Prostate gland (tissue), 2 donors: ENCODE measurements at regions not wholly inside any gene's neighbourhood (a gene's known extent, or its start where the extent isn't known, plus 50 kb on each side); places are given as distances from the start of the nearest gene placed in this dataset.

Source experiments
- DNase-seq: peaks from one replicate; pipeline ENCODE4 v3.0.0-alpha.2; 2019; ENCODE audit warnings: low spot score
- H3K27ac ChIP-seq, 2 donors: fragments of 200-600 bp; sonication (generic); 2 replicates each; pipeline ENCODE4 v1.5.1; 2017 to 2019
- H3K27me3 ChIP-seq: fragments of 200-600 bp; sonication (generic); replicated peaks from 2 replicates; pipeline ENCODE4 v1.5.1; 2019; ENCODE audit not compliant: insufficient read depth
- H3K36me3 ChIP-seq, 2 donors: fragments of 200-600 bp; sonication (generic); 1 replicate in 1 of 2; 2 replicates in 1 of 2; pipeline versions ENCODE4 v1.5.1 to v1.8.1; 2017 to 2019
- H3K4me1 ChIP-seq: fragments of 200-600 bp; sonication (generic); replicated peaks from 2 replicates; pipeline ENCODE4 v1.5.1; 2019
- H3K4me3 ChIP-seq, 2 donors: fragments of 200-600 bp; sonication (generic); 2 replicates each; pipeline ENCODE4 v1.5.1; 2017 to 2019
- H3K9me3 ChIP-seq: fragments of 200-600 bp; sonication (generic); 2 replicates; pipeline ENCODE4 v1.5.1; 2017
- POLR2A ChIP-seq: fragments of 450-650 bp; IDR thresholded peaks from one replicate; pipeline ENCODE4 v1.6.1; 2016; ENCODE audit warnings: antibody characterized with exemption, mild to moderate bottlenecking
- POLR2AphosphoS5 ChIP-seq: sonication (generic); formaldehyde crosslinking; IDR thresholded peaks from one replicate; pipeline ENCODE4 v1.6.1; 2017; ENCODE audit warnings: antibody characterized with exemption
- WGBS: methylation state at CpG from one replicate; pipeline ENCODE4 v1.1.5; 2018; 5-methylcytosine and 5-hydroxymethylcytosine counted together
- intact Hi-C: fragments of 100-400 bp; cut with DNase I; formaldehyde crosslinking; loops from one replicate; pipeline ENCODE4 v1.14.2; 2022
- TF ChIP-seq, protein P1 (sequence below), 4 experiments: fragments of 200-600 bp in 2 of 4; fragments of 450-650 bp in 2 of 4; sonication (generic) in 2 of 4; IDR thresholded peaks; 1 replicate in 3 of 4; 2 replicates in 1 of 4; pipeline ENCODE4 v1.5.1; 2016 to 2019; ENCODE audit warnings: antibody characterized with exemption in 4 of 4, mild to moderate bottlenecking in 2 of 4, moderate library complexity in 2 of 4

DNA sequence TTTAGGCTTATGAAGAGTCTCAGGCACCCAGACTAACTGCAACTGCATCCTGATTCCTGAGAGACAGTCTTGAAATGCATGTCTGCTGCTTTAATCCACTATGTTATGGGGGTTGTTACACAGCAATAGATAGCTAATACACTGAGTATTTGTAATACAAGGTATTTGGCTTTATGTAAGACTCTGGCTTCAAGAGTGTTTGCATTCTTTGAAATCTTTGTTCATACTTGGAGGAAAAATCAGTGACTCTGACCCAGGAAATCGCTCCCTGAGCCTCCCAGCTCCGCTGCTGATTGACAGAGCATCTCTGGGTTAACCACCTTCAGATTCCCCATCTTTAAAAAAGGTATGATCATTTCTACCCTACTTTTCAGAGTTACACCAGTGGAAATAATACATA lies 133.9 kb downstream of the MTPAP start:
- no peaks in the 10 kb centered on the region for H3K27me3 ChIP-seq
- no peak for DNase-seq
- intact Hi-C loops, result no loop called here
- H3K4me1 ChIP-seq, result no peaks in the 10 kb centered on the region
- no peak overlapping the region for H3K27ac ChIP-seq
- 73% methylated on average over 2 of the region's 2 CpGs for WGBS
- H3K9me3 ChIP-seq, result no peaks in the 10 kb centered on the region
- H3K4me3 ChIP-seq, result no peak overlapping the region
- no peaks in the 10 kb centered on the region for H3K36me3 ChIP-seq
- TF ChIP-seq POLR2A (no peak), POLR2AphosphoS5 (no peak)
- TF ChIP-seq, protein P1, sequence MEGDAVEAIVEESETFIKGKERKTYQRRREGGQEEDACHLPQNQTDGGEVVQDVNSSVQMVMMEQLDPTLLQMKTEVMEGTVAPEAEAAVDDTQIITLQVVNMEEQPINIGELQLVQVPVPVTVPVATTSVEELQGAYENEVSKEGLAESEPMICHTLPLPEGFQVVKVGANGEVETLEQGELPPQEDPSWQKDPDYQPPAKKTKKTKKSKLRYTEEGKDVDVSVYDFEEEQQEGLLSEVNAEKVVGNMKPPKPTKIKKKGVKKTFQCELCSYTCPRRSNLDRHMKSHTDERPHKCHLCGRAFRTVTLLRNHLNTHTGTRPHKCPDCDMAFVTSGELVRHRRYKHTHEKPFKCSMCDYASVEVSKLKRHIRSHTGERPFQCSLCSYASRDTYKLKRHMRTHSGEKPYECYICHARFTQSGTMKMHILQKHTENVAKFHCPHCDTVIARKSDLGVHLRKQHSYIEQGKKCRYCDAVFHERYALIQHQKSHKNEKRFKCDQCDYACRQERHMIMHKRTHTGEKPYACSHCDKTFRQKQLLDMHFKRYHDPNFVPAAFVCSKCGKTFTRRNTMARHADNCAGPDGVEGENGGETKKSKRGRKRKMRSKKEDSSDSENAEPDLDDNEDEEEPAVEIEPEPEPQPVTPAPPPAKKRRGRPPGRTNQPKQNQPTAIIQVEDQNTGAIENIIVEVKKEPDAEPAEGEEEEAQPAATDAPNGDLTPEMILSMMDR (IDR thresholded peaks at IDR 0.05), result no peak

DNA sequence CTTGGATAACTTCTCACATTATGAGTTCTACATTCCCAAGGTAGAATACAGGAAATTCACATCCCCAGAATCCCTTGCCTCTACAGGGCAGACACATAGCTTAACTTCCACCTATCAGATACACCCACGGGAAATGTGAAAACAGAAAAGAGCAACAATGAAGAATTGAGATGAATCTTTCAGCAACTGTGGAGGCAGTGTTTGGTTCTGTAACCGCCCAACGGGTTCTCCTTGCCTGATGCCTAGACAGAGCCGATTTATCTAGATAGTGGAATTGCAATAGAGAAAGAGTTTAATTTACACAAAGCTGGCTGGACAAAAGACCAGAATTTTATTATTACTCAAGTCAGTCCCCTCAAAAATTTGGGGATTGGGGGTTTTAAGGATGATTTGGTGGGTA lies 138.8 kb downstream of the MTPAP start:
- H3K9me3 ChIP-seq, result no peaks in the 10 kb centered on the region
- TF ChIP-seq, protein P1 (IDR thresholded peaks at IDR 0.05), result no peak
- TF ChIP-seq POLR2AphosphoS5, result no peak
- no peaks in the 10 kb centered on the region for H3K27me3 ChIP-seq
- H3K36me3 ChIP-seq, result no peaks in the 10 kb centered on the region
- no peak overlapping the region for H3K27ac ChIP-seq
- no peak overlapping the region for H3K4me3 ChIP-seq
- WGBS, result 95% methylated on average over 4 of the region's 4 CpGs
- intact Hi-C loops, result no loop called here
- H3K4me1 ChIP-seq, result no peaks in the 10 kb centered on the region
- no peak for DNase-seq

DNA sequence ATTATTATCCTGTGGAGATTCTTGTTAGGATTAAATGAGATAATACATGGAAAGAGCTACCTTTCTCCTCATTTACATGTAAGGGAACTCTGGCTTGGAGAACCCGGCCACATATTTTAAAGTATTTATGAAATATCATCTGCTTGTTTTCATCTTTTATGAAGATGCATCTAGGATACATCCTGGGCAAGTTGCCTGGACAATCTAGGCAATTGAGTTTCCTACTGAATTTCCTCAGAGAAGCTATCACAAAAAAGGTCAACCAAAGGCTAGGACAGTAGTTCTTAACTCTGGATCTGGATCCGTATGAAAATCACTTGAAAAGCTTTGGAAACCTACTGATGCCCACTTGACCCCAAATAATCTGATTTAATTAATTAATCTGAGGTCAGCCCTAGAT lies 140.7 kb downstream of the MTPAP start:
- H3K9me3 ChIP-seq, result no peaks in the 10 kb centered on the region
- H3K4me3 ChIP-seq, result no peak overlapping the region
- H3K27me3 ChIP-seq, result no peaks in the 10 kb centered on the region
- DNase-seq, result no peak
- no peak overlapping the region for H3K27ac ChIP-seq
- H3K4me1 ChIP-seq, result no peaks in the 10 kb centered on the region
- intact Hi-C loops, result no loop called here
- H3K36me3 ChIP-seq, result no peaks in the 10 kb centered on the region
- 75% methylated on average over 2 of the region's 2 CpGs for WGBS
- TF ChIP-seq POLR2A (no peak), POLR2AphosphoS5 (no peak)
- TF ChIP-seq, protein P1 (IDR thresholded peaks at IDR 0.05), result no peak

DNA sequence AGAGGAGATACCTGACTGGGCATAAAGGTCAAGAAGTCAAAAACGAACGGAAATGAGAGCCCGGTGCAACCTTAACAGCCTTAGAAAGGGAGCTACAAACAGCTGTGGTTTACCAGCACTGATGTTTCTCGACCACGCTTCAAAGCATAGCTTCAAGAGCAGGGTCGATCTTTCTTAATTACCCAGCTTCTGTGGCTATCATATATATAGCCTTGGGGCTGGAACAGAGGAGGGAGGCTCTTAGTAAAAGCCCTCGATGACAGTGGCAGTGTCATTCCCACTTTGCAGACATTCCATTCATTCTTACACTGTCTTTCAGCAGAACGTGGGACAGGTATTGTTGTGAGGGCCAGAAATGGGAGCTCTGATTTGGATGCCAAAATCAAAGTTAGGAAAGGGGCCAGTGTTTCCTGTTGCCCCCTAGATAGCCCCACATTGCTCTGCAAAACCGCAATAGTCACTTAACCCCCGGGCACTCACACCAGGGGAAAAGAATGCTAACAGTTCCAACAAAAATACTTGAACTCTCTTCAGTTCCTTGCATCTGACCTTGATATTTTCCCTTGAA lies 141.5 kb downstream of the MTPAP start:
- Histone ChIP-seq H3K36me3 (no peaks in the 10 kb centered on the region), H3K9me3 (no peaks in the 10 kb centered on the region), H3K27ac (no peak overlapping the region), H3K4me3 (no peak overlapping the region), H3K4me1 (no peaks in the 10 kb centered on the region), H3K27me3 (no peaks in the 10 kb centered on the region)
- TF ChIP-seq POLR2A (no peak), POLR2AphosphoS5 (no peak)
- TF ChIP-seq, protein P1 (IDR thresholded peaks at IDR 0.05), result no peak
- DNase-seq, result no peak
- intact Hi-C loops, result no loop called here
- WGBS, result 29% methylated on average over 10 of the region's 10 CpGs

DNA sequence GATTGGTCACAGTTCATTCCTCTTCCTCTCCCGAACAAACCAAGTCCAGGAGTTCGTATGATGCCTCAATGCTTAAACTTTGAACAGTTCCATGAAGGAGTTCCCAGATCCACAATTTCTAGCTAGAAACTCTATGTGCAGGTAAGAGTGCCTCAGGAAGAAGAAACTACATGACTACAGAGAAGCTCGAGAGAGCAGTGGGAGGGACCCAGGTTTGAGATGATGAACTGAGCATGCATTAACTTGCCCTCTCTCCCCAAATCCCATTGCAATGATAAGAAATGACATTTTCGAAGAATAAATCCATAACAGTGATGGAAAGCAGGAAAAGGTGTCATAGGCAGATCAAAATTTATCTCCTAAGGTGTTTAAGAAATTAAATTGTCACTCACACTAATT lies 140.6 kb upstream of the JCAD start:
- no peaks in the 10 kb centered on the region for H3K27me3 ChIP-seq
- H3K4me3 ChIP-seq, result no peak overlapping the region
- intact Hi-C loops, result no loop called here
- no peak for DNase-seq
- H3K36me3 ChIP-seq, result no peaks in the 10 kb centered on the region
- 73% methylated on average over 4 of the region's 4 CpGs for WGBS
- H3K9me3 ChIP-seq, result no peaks in the 10 kb centered on the region
- H3K4me1 ChIP-seq, result no peaks in the 10 kb centered on the region
- TF ChIP-seq, protein P1 (IDR thresholded peaks at IDR 0.05), result no peak
- no peak for TF ChIP-seq POLR2AphosphoS5
- TF ChIP-seq POLR2A, result no peak
- H3K27ac ChIP-seq, result no peak overlapping the region
